GM21717 (cell line): ENCODE measurements at regions not wholly inside any gene's neighbourhood (a gene's known extent, or its start where the extent isn't known, plus 50 kb on each side); places are given as distances from the start of the nearest gene placed in this dataset.
"Not testable (repeated sequence)": the region's sequence is repeated elsewhere in the genome, so short reads cannot be mapped to it uniquely, and the experiment has no call there.

Experiments
- ATAC-seq: cut with Tn5 transposase; IDR thresholded peaks from one replicate; pipeline ENCODE4 v1.9.1; 2021; ENCODE audit warnings: mild to moderate bottlenecking, moderate library complexity; ENCODE audit not compliant: unreplicated experiment

DNA sequence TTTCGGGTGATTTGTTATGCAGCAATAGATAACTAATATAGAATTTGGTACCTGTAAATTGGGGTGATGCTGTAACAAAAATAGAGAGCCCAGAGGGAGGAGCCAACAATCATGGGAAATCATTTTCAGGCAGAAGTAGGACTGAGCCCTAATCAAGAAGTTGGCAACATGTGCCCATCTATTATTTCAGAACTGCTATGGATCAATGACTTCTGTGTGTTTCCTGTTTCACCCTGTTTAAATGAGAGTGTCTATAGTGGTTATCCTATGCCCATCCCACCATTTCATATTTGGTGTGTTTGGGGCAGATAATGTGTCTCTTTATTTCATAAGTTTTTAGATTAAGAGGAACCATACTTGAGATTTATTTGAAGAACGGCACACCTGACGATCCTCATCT, 330.8 kb upstream of the CITED2 start:
- ATAC-seq, result no peak

DNA sequence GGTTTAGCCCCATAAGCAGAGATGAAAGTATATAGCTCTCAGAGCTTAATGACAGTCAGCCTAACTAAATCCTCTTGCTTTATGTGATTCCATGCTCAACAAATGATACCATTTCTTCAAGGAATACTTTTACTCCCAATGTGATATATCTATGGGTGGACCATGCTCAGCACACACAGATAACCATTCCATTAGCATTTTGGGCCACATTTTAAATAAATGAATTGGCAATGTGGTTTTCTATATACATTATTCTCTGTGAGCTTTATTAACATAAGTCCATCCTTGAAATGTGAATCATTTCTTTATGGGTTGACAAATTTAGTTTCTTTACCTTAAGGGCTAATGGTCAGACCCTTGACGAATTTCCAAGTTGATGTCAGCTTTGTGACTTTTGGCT, 329.3 kb upstream of the CITED2 start:
- ATAC-seq, result no peak

DNA sequence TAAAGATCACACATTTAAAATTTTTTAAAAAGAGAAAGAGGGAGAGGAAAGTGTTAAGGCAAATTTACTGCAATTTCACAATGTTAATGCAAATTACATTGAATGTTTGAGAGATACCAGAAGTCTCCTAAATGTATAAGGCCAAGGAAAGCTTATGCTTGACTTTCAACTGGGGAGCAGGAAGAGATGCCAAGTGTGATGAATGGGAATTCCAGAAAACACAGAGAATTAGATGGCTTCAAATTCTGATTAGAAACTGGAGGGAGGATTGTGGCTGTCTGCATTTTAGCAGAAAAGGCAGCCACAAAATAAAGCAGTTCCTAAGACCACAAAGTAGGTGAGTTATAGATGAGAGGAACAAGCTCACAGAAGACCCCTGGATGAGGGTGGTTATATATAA, 328.3 kb upstream of the CITED2 start:
- ATAC-seq, result no peak

DNA sequence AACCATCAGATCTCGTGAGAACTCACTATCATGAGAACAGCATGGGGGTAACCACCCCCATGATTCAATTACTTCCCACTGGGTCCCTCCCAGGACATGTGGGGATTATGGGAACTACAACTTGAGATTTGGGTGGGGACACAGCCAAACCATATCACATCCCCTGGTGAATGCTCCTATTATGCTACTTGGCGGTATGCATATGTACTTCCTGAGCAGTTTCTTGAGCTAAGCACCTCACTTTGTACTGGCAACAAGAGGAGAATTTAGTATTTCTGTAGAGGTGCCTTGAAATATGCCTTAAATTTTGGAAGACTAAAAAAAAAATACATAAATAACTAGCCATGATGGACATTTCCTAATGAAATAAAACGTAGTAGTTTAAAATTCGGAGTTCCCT, 327.2 kb upstream of the CITED2 start:
- ATAC-seq, result no peak

DNA sequence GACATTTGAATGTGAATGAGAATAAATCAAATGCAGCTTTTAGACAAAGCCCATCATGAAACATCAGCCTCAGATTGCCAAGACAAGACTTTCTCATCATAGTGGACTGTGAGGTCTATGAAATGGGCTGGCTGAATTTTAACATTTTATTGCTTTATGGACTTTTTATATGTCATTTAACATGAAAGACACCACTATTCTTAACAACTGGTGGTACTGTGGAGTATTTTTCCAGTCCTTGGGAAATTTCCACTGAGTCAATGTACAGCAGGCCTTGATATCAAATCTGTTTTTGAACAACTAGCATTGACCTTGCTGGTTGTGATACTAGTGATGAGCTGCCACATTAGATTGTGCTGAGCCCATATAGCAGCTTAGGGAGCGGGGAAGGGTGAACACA, 326.6 kb upstream of the CITED2 start:
- ATAC-seq, result no peak

DNA sequence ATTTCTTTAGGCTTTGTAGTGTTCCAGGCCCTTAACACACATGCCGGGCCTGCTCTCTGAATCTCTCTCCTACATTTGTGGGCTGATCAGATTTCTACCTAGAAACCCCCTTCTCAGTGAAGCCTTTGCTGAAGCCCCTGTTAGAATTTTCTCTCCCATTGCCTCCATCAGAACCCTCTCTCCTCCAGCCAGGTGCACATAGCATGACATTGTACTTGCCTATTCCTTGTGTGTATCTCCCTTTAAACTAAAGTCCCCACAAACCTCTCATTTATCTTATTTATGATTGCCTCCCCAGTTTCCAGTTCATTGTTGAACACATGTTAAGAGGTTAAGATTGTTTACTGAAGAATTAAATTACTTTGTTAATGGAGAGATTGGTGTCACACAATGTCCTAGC, 325.5 kb upstream of the CITED2 start:
- ATAC-seq, result no peak

DNA sequence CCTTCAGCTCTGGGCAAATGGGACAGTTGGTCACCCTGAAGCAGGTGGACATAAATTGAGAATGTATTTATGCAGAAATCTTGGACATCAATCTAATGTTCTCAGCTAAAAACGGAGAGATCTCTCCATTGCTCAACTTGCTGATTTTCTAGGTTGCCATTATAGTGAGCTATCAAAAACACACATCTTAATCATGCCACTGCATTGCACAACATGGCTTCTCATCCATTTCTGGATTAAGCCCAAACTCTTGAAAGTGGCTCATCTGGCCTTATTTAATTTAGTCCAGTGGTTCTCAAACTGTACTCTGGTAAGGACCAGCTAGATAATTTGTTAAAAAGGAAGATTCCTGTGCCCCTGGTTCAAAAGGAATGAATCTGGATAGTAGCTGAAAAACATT, 324.9 kb upstream of the CITED2 start:
- ATAC-seq, result no peak

DNA sequence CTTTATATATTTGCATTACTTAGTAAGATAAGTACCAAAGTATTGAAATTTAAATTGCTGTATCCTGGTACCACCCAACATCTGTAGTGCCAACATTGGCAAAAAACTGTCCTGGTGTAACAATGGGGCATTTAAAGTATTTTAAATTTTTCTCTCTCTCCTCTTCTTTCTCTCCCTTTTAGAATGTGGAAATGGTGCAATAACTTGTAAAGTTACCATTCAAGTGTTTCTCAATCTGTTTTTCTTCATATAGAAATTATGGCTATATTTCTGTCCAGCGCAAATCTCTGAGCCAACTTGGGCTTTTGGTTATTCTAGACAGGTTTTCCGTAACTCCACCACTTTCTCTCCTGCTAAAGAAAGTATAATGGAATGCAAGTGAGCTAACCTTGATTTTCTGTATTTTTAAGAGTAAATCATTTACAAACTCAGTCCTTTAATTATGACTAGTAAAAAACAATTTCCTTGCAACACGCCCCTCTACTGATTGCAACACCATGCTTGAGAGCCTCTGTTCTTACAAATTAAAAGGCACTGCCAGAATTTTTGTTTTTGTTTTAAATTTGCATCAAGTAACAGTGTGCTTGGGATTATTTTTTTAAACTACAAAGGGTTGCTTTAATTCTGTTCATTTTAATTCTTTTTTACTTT, 324.2 kb upstream of the CITED2 start:
- ATAC-seq, result no peak

DNA sequence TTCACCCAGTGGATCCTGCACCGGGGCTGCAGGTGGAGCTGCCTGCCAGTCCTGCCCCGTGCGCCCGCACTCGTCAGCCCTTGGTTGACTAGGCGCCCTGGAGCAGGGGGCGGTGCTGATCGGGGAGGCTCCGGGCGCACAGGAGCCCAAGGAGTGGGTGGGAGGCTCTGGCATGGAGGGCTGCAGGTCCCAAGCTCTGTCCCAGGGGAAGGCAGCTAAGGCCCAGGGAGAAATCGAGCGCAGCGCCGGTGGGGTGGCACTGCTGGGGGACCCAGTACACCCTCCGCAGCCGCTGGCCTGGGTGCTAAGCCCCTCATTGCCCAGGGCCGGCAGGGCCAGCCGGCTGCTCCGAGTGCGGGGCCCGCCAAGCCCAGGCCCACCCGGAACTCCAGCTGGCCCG, 323.4 kb upstream of the CITED2 start:
- ATAC-seq, result not testable (repeated sequence)

DNA sequence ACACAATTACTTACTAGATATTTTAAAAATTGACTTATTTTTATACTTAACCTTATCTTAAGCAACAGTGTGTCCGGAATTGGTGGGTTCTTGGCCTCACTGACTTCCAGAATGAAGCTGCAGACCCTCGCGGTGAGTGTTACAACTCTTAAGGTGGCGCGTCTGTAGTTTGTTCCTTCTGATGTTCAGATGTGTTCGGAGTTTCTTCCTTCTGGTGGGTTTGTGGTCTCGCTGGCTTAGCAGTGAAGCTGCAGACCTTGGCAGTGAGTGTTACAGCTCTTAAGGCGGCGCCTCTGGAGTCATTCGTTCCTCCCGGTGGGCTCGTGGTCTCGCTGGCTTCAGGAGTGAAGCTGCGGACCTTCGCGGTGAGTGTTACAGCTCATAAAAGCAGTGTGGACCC, 322.5 kb upstream of the CITED2 start:
- ATAC-seq, result not testable (repeated sequence)

DNA sequence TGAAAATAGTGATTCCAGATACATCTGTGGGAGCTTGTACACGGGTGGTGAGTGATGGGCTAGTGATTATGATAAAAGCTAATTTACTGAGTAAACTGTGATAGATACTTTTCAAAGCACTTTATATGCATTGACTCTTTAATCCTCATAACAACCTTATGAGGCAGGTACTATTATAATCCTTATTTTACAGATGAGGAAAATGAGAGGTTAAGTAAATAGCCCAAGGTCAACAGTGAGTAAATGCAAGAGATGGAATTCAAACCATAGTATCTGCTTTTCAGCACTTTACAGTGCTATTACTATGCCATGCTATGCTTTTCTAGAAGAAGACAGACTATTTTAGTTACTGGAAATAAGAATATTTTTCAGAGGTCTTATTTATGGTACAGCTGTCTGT, 320.9 kb upstream of the CITED2 start:
- no peak for ATAC-seq

DNA sequence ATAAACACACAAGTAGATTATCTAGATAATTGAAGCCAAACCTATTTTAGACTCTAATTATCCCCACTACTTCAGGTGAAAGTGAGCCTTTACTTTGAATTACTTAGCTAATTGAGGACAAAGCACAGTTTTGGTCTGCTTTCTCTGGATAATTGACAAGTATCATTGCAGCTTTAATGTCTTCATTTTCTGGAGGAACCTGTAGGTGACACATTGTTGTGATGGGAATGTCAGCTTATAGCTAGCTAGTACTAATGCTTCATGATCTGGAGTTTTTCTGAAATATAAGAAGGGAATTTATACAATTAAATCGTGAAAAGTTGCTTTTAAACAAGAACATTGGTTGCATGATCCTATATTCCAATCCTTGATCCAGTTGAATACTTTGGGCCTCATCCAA, 319.3 kb upstream of the CITED2 start:
- no peak for ATAC-seq

DNA sequence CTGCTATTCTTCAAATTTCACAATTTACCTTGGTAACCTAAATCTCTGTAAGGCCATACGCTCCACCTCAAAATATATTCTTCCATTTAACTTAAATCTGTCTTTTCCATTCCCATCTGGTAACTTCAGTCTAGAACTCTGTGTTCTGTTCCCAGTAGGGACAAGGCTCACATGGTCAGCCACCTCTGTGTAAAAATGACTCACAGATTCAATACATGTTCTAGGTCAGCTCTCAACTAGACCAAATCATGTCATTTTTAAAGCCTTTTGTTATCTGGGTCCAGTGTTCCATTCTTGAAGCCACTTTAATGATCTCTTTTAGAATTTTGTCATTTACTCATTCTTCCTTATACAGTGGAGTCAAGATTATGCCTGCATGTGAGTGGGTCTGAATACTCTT, 315.6 kb upstream of the CITED2 start:
- ATAC-seq, result no peak

DNA sequence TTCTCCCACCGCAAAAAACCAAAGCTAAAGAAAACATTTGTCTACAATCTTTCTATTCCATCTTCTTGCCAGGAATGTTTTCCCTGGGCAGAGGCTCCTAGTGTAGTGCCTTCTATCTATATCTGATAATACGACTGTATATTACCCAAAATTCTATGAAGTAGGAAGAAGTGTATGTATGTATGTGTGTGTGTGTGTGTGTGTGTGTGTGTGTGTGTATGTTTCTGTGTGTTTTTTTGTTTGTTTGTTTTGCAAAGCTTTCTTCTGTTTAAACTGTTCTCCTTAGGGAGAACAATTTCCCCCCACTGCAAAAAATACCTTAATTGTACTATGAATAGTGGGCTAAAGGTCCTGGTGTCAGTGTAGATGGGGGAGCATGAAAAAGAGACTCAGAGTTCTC, 312.6 kb upstream of the CITED2 start:
- no peak for ATAC-seq

DNA sequence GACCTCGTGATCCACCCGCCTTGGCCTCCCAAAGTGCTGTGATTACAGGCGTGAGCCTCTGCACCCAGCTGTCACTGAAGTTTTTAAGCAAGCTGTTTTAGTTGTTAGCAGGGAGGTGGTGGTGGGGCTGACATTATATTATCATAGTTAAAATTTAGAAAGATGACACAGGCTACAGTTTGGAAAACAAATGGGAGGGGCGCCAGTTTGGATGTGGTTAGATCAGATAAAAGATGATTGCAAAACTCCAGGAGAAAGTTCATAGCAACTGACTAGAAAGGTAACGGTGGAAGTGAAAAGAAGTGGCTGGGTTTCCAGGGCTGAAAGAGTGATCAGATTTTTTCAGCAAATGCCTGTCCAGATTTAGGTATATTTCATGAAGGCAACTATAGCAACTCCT, 311.9 kb upstream of the CITED2 start:
- ATAC-seq, result no peak

DNA sequence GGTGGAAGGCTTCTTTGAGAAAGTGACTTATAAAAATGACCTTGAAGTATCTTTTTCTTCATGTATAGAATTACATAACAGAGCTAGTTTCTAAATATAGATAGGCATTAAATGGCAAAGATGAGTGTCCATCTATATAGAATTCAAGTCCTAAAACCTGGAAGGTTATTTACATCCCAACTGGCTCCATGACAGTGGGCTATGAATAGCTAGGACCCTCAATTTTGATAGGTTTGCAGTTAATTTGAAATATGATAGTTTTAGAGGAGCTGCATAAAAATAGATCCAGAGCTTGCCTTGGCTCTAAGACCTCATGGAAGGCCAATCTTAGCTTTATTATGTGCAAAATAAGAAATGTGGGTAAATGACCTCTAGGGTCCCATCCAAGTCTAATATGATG, 310.6 kb upstream of the CITED2 start:
- no peak for ATAC-seq

DNA sequence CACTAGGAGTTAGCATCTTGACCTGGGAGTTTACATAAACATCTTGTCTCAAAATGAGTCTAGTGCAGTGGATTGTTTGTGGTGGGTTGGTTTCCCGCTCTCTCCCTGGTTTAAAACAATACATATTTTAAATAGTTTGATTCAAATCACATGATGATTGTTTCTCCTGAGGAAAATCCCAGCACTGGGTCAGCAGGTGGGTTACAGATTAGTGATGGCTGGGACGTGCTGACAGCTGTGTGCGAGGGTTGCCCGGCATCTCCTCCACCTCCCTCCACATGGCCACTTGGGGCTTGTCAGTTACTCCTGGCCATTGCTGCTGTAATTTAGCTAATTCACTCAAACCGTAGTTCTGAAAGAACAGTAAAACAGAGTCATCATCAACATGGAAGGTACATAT, 306.4 kb upstream of the CITED2 start:
- ATAC-seq, result no peak

DNA sequence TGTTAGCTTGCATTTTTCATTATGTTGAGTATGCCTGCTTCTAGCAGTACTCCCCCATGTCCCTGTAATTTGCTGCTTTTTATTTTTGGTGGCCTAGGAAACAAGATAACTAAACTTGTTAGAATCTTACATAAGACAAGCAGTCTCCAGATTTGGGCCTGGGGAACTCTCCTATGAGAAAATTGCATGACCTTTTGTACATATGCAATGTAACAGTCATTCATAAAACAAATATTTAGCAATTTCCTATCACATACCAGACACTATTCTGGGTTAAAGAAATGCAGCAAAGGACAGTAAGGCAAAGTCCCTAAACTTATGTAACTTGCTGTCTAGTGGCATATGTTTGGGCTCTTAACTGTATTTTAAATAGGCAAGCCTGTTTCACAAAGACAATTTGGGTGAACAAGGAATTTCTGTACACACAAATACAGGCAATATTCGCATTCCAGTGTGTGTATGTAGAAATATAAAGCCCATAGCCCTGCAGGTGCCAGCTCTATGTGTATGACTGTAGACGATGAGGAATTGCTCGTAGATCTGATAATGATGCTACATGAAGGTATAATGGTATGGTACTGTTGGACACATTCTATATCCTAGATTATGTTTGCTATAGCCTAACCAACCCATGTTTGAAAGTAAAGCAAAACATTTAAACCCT, 305.2 kb upstream of the CITED2 start:
- no peak for ATAC-seq

DNA sequence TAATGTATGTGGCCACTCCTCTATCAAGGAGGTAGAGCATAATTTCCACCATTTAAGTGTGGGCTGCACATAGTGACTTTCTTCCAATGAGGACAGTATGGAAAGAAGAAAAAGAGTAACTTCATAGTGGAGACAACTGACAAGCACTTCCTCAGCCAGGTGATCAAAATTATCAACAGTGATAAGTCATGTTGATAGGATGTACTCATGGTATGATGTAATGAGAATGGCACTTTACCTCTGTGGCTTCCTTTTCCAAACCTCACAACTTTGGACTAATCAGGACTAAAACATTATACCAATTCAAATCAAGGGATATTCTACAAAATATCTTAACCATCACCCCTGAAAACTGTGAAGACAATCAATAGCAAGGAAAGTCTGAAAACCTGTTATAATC, 302.3 kb upstream of the CITED2 start:
- ATAC-seq, result no peak

DNA sequence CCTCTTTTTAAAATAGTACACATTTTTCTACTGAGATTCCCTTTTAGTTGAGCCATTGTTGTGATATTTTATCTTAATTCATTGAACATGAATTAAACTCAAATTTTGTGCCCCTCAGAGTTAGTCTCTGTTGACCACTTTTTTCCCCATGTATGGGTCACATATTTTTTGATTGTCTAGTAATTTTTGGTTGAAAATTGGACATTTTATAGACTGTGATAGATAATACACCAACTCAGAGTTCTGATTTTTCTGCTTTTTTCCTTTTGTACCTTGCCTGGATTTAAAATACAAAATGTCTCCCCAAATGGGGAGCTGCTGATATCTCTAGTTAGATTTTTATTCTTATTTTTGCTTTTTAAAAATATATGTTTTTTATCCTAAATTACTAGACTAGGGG, 291.8 kb upstream of the CITED2 start:
- ATAC-seq, result no peak

DNA sequence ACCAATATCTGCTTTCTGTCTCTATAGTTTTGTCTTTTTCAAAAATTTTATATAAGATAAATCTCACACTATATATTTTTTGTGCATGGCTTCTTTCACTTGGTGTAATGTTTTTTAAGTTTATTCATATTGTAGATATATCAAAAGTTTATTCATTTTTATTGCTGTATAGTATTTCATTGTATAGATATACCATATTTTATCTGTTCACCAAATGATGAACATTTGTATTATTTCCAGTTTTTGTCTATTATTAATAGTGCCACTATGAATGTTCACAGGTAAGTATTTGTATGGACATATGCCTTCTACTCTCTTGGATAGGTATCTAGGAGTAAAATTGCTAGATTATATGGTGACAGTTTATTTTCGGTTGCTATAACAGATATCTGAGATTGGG, 289.5 kb upstream of the CITED2 start:
- ATAC-seq, result no peak

DNA sequence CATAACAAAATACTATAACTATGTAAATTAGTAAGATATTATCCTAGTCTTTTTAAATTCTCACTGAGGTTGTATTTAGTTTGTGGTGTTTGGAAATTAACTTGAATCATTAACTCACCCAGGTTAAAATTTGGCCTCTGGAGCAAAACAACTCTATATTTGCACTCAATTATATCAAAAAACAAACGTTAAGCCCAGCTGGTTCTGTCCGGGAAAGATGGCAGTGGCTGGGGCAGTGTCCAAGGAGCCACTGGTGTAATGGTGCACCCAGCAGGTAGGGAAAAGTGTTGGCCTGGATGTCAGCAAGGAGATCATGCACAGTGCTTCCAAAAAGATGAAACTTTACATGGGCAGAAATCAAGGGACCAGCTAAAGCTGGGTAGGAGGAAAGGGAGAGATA, 285.3 kb upstream of the CITED2 start:
- ATAC-seq, result no peak

DNA sequence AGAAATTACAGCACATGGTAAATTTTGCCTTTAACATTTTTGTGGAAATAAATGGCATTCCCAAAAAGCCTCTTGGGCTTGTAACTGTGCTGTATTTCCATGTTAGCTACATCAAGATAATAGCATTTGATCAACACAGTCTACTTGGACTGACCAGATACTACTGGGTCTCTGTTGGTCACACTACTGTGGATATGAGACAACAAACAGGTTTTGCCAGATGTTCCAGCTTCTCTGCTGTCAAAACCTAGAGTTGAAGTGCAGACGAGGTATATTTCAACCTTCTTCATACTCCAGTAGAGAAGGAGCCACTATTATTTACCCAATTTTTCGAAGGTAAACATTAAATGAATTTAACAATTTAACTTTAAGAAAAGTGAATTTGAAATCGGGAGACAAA, 284.7 kb upstream of the CITED2 start:
- ATAC-seq, result no peak
